HG03558 (cell line): ENCODE measurements at regions not wholly inside any gene's neighbourhood (a gene's known extent, or its start where the extent isn't known, plus 50 kb on each side); places are given as distances from the start of the nearest gene placed in this dataset.
A peak's percentile ranks its signal among the peaks of the same experiment; 100 is the strongest.

ENCODE experiments used
- ATAC-seq: cut with Tn5 transposase; IDR thresholded peaks from one replicate; pipeline ENCODE4 v1.9.1; 2021; ENCODE audit warnings: moderate number of reproducible peaks; ENCODE audit not compliant: unreplicated experiment; ENCODE audit errors: extremely low read depth

- ATAC-seq = no peak
These were observed 87.3 kb upstream of the POU1F1 start for GRCh38 chr3:87363721-87364120.

- ATAC-seq = no peak
These were observed 85.6 kb upstream of the POU1F1 start for GRCh38 chr3:87361956-87362355.

- no peak for ATAC-seq
These were observed 84.9 kb upstream of the POU1F1 start for GRCh38 chr3:87361271-87361670.

- no peak for ATAC-seq
These were observed 83.4 kb upstream of the POU1F1 start for GRCh38 chr3:87359826-87360225.

GRCh38 chr3:87359025-87359424 is 82.6 kb upstream of the POU1F1 start:
- no peak for ATAC-seq

- no peak for ATAC-seq
These were observed 81.7 kb upstream of the POU1F1 start for GRCh38 chr3:87358066-87358465.

- no peak for ATAC-seq
These were observed 78.0 kb upstream of the POU1F1 start for GRCh38 chr3:87354398-87354797.

GRCh38 chr3:87351937-87352336 is 75.6 kb upstream of the POU1F1 start:
- ATAC-seq = no peak

GRCh38 chr3:87350367-87351199 is 74.2 kb upstream of the POU1F1 start:
- peak; percentile 88 for ATAC-seq

GRCh38 chr3:87349833-87350232 is 73.4 kb upstream of the POU1F1 start:
- no peak for ATAC-seq

- no peak for ATAC-seq
These were observed 60.4 kb upstream of the POU1F1 start for GRCh38 chr3:87336761-87337160.

GRCh38 chr3:87335931-87336330 is 59.5 kb upstream of the POU1F1 start:
- ATAC-seq = no peak

GRCh38 chr3:87333393-87333892 is 57.1 kb upstream of the POU1F1 start:
- ATAC-seq = peak; percentile 78

GRCh38 chr3:87332789-87333188 is 56.4 kb upstream of the POU1F1 start:
- ATAC-seq = no peak

GRCh38 chr3:87329065-87329464 is 52.7 kb upstream of the POU1F1 start:
- no peak for ATAC-seq
